Mucosa of gallbladder (tissue), 1 donor: ENCODE measurements at regions not wholly inside any gene's neighbourhood (a gene's known extent, or its start where the extent isn't known, plus 50 kb on each side); places are given as distances from the start of the nearest gene placed in this dataset.
"Not testable (repeated sequence)": the region's sequence is repeated elsewhere in the genome, so short reads cannot be mapped to it uniquely, and the experiment has no call there.

Source experiments
- DNase-seq: peaks from one replicate; pipeline ENCODE4 v3.0.0-alpha.2; 2020; ENCODE audit warnings: low spot score
- donor health status: DM: no; HTN: no; CAD: no.

GRCh38 chr11:133639408-133639807 lies 107.1 kb upstream of the OPCML start:
- no peak for DNase-seq

GRCh38 chr11:133638921-133639320 lies 106.6 kb upstream of the OPCML start:
- no peak for DNase-seq

- DNase-seq: no peak
These were observed 104.5 kb upstream of the OPCML start for GRCh38 chr11:133636711-133637355.

- DNase-seq: no peak
These were observed 103.0 kb upstream of the OPCML start for GRCh38 chr11:133635244-133635739.

GRCh38 chr11:133628371-133628770 lies 96.1 kb upstream of the OPCML start:
- not testable (repeated sequence) for DNase-seq

- no peak for DNase-seq
These were observed 89.3 kb upstream of the OPCML start for GRCh38 chr11:133621611-133622010.

- no peak for DNase-seq
These were observed 87.7 kb upstream of the OPCML start for GRCh38 chr11:133619973-133620372.

- DNase-seq: no peak
These were observed 87.1 kb upstream of the OPCML start for GRCh38 chr11:133619397-133619796.

GRCh38 chr11:133618544-133618943 lies 86.2 kb upstream of the OPCML start:
- DNase-seq: no peak

GRCh38 chr11:133608496-133608895 lies 76.2 kb upstream of the OPCML start:
- no peak for DNase-seq

- DNase-seq: no peak
These were observed 73.8 kb upstream of the OPCML start for GRCh38 chr11:133606124-133606523.

- no peak for DNase-seq
These were observed 73.2 kb upstream of the OPCML start for GRCh38 chr11:133605482-133605881.

- DNase-seq: no peak
These were observed 69.3 kb upstream of the OPCML start for GRCh38 chr11:133601641-133602040.

- DNase-seq: no peak
These were observed 68.5 kb upstream of the OPCML start for GRCh38 chr11:133600786-133601185.

GRCh38 chr11:133600306-133600705 lies 68.0 kb upstream of the OPCML start:
- DNase-seq: no peak

GRCh38 chr11:133598906-133599305 lies 66.6 kb upstream of the OPCML start:
- DNase-seq: no peak

- no peak for DNase-seq
These were observed 64.9 kb upstream of the OPCML start for GRCh38 chr11:133597236-133597635.

GRCh38 chr11:133595998-133596590 lies 63.8 kb upstream of the OPCML start:
- no peak for DNase-seq

- DNase-seq: no peak
These were observed 60.7 kb upstream of the OPCML start for GRCh38 chr11:133593036-133593435.

GRCh38 chr11:133586903-133587517 lies 54.7 kb upstream of the OPCML start:
- DNase-seq: no peak

- DNase-seq: no peak
These were observed 50.4 kb upstream of the OPCML start for GRCh38 chr11:133582750-133583149.

- no peak for DNase-seq
These were observed 50.0 kb upstream of the OPCML start for GRCh38 chr11:133582326-133582725.
